ENCODE measurements at regions not wholly inside any gene's neighbourhood (a gene's known extent, or its start where the extent isn't known, plus 50 kb on each side); places are given as distances from the start of the nearest gene placed in this dataset.

GRCh38 chr2:120428748-120429147, 82.8 kb downstream of the INHBB start:
- no peak for DNase-seq

- DNase-seq: no peak
Observed at GRCh38 chr2:120429586-120430500, 83.9 kb downstream of the INHBB start.

GRCh38 chr2:120430501-120430830, 84.5 kb downstream of the INHBB start:
- DNase-seq: no peak

GRCh38 chr2:120430957-120431356, 85.0 kb downstream of the INHBB start:
- DNase-seq: no peak

GRCh38 chr2:120431386-120432292, 85.7 kb downstream of the INHBB start:
- DNase-seq: no peak

GRCh38 chr2:120432293-120432975, 86.5 kb downstream of the INHBB start:
- DNase-seq: no peak

GRCh38 chr2:120432976-120433815, 87.3 kb downstream of the INHBB start:
- no peak for DNase-seq

- DNase-seq: no peak
Observed at GRCh38 chr2:120433816-120434290, 87.9 kb downstream of the INHBB start.

- no peak for DNase-seq
Observed at GRCh38 chr2:120434492-120435308, 88.8 kb downstream of the INHBB start.

- no peak for DNase-seq
Observed at GRCh38 chr2:120435671-120436459, 89.9 kb downstream of the INHBB start.

- DNase-seq: no peak
Observed at GRCh38 chr2:120436460-120436739, 90.5 kb downstream of the INHBB start.

GRCh38 chr2:120436885-120437603, 91.1 kb downstream of the INHBB start:
- no peak for DNase-seq

GRCh38 chr2:120437604-120438000, 91.7 kb downstream of the INHBB start:
- no peak for DNase-seq

GRCh38 chr2:120438301-120439066, 92.5 kb downstream of the INHBB start:
- no peak for DNase-seq

GRCh38 chr2:120439067-120439368, 93.1 kb downstream of the INHBB start:
- DNase-seq: no peak

- no peak for DNase-seq
Observed at GRCh38 chr2:120439637-120440384, 93.9 kb downstream of the INHBB start.

GRCh38 chr2:120440521-120441350, 94.8 kb downstream of the INHBB start:
- no peak for DNase-seq

- no peak for DNase-seq
Observed at GRCh38 chr2:120441351-120441700, 95.4 kb downstream of the INHBB start.
